ENCODE measurements at regions not wholly inside any gene's neighbourhood (a gene's known extent, or its start where the extent isn't known, plus 50 kb on each side); places are given as distances from the start of the nearest gene placed in this dataset.

DNA sequence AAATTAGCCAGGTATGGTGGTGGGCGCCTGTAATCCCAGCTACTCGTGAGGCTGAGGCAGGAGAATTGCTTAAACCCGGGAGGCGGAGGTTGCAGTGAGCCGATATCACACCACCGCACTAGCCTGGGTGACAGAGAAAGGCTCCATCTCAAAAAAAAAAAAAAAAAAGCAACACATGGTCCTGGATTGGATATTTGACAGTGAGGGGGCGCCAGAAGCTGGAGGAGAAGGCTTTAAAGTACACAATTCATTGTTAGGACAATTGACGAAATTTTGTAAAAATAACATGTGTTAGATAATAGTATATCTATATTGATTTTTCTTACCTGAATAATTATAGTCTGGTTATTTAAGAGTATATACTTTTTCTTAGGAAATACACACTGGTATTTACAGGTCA is 50.2 kb upstream of the USP25 start:
- intact Hi-C loops (cut with micrococcal nuclease; ENCODE audit: unreplicated experiment) = no loop called here
- peaks cover 4% of the 10 kb centered on the region for H3K36me3 Mint-ChIP-seq (ENCODE audit: insufficient read depth, unreplicated experiment)
- peaks cover 20% of the 10 kb centered on the region for H3K4me1 Mint-ChIP-seq (ENCODE audit: low read depth, unreplicated experiment)
- no peak overlapping the region for H3K27ac Mint-ChIP-seq (ENCODE audit: unreplicated experiment)
- BruUV-seq (replicated peaks) = no TSS peak
- CTCF ChIA-PET = no interaction called here
- H3K9me3 Mint-ChIP-seq (ENCODE audit: low read depth, unreplicated experiment) = peaks cover 4% of the 10 kb centered on the region
- H3K4me3 Mint-ChIP-seq (ENCODE audit: low read depth, unreplicated experiment) = no peak overlapping the region
- no peaks in the 10 kb centered on the region for H3K27me3 Mint-ChIP-seq (ENCODE audit: unreplicated experiment)
- TF ChIP-seq, protein P1, sequence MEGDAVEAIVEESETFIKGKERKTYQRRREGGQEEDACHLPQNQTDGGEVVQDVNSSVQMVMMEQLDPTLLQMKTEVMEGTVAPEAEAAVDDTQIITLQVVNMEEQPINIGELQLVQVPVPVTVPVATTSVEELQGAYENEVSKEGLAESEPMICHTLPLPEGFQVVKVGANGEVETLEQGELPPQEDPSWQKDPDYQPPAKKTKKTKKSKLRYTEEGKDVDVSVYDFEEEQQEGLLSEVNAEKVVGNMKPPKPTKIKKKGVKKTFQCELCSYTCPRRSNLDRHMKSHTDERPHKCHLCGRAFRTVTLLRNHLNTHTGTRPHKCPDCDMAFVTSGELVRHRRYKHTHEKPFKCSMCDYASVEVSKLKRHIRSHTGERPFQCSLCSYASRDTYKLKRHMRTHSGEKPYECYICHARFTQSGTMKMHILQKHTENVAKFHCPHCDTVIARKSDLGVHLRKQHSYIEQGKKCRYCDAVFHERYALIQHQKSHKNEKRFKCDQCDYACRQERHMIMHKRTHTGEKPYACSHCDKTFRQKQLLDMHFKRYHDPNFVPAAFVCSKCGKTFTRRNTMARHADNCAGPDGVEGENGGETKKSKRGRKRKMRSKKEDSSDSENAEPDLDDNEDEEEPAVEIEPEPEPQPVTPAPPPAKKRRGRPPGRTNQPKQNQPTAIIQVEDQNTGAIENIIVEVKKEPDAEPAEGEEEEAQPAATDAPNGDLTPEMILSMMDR (IDR thresholded peaks at IDR 0.05; ENCODE audit: unreplicated experiment) = no peak
- no peak for DNase-seq

Data from Calu3 (cell line).